Left lobe of liver (tissue), 2 donors: ENCODE measurements at regions not wholly inside any gene's neighbourhood (a gene's known extent, or its start where the extent isn't known, plus 50 kb on each side); places are given as distances from the start of the nearest gene placed in this dataset.
A peak's percentile ranks its signal among the peaks of the same experiment; 100 is the strongest.
"Not testable (repeated sequence)": the region's sequence is repeated elsewhere in the genome, so short reads cannot be mapped to it uniquely, and the experiment has no call there.

Experiments
- ATAC-seq: fragments of 200-7000 bp; cut with Tn5 transposase; one replicate; pipeline ENCODE4 v1.9.1; 2020; ENCODE audit warnings: mild to moderate bottlenecking, moderate library complexity
- DNase-seq: peaks from one replicate; pipeline ENCODE4 v3.0.0-alpha.2; 2020; ENCODE audit warnings: low spot score
- donor health status: DM: no; HTN: no; CAD: no; lungs with moderate emphysema.
- donor health status: DM: no; HTN: yes; CAD: no.

DNA sequence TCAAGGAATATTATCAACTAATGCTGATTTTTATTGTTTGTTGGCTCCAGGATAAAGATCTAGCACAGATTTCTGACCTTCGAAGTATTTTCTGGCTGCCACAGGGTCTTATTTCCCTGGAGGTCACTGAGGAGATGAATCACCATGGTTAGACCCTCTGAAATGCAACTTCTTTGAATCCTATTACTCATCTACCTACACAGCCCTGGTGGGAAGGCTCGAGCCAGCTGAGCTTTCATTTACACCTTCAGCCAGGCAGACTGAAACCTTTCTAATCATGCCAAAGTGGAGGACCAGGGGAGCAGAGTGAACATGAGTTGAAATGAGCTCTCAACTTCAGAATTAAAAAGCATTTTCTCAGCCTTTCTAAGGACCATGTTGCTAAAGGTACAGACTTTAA, 130.5 kb downstream of the SMIM20 start:
- DNase-seq (no peak), ATAC-seq (no peak)

- no peak for ATAC-seq
- DNase-seq: no peak
Measured at GRCh38 chr4:26044983-26045382, 131.0 kb downstream of the SMIM20 start.

- ATAC-seq: no peak
- no peak for DNase-seq
Measured at GRCh38 chr4:26047795-26048194, 133.8 kb downstream of the SMIM20 start.

DNA sequence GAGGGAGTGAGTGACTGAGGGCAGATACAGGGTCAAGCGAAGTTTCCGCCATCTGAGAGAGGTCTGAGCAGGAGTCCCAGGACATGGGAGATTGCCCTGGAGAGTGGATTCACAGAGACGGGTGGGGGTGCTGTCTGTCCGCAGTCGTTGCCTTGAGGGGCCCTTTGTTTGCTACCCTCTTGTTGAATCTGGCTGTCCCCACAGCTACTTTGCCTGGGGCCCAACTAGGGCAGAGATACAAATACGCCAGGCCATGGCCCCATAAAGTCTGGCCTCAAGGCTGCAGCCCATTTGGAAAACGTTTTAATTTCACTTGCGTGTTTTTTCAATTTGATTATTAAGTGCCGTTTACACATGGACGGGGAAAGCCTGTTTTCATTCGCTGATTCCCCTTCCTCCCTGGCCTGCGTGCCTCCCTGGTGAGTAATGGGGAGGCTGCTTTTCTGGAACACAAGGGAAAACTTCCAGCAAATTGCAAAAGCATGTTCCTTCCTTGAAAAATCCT, 134.4 kb downstream of the SMIM20 start:
- ATAC-seq (no peak), DNase-seq (no peak)

- ATAC-seq: no peak
Measured at GRCh38 chr4:26048950-26049349, 134.9 kb downstream of the SMIM20 start.

GRCh38 chr4:26049447-26049846, 135.4 kb downstream of the SMIM20 start:
- ATAC-seq (no peak), DNase-seq (no peak)

More at GRCh38 chr4:26048950-26049349, 134.9 kb downstream of the SMIM20 start:
- DNase-seq: no peak

GRCh38 chr4:26050212-26050643, 136.2 kb downstream of the SMIM20 start:
- no peak for DNase-seq
- peak; percentile 54 for ATAC-seq

DNA sequence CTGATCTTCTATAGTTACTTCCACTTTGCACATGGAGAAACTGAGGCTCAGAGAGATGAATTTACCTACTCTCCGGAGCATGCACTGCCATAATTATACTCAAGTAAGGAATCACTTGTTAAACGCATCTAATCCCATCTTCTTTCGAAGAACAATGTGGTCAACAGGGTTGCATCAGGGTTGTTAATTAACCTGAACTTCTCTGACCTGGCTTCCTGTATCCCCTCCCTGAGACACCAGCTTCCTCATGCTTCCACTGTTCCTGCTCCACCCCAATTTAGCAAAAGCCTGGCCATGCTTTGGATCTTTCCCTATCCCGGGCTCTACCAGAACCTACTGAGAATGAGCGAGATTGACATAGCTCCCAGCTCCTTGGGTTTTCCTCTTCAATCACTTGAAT, 136.7 kb downstream of the SMIM20 start:
- ATAC-seq: no peak
- no peak for DNase-seq

- DNase-seq: no peak
- ATAC-seq: no peak
Measured at GRCh38 chr4:26051240-26051639, 137.2 kb downstream of the SMIM20 start.

DNA sequence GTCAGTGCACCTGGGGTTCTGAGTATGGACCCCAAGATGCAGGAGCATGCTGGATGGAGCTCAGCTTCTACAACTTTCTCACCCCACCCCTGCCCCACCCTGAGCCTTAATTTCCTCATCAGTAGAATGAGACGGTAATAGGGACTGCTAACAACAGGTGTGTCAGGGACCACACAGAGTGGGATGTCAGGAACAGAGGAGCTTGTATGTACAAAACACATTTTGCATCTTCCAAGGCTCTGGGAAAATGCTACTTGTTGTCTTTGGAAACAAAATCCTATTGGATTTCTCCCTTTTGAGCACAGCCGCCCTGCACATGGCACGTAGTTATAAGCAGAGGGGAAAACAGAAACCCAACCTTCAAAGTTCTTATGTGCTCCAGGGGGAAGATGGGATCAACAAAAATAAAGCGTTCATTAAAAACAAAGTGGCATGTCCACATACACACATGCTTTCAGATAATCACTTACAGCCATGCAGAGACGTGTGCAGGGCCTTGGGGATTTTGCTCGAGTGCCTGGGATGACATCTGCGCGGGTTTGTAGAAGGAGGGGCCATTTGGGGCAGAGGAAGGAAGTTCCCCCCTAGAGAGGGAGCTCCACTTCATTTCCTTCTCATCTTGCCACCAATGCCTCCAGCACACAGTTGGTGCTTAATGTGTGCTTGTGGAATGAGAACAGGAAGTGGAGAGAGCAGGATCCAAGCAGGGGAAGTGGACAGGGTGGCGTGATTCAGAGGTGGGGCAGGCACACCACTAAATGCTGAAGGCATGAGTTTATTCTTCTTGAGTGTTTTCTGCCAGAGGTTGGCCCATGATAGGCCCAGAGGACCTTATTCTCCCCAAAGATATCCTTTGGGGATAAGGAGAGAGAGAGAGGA, 138.9 kb downstream of the SMIM20 start:
- no peak for DNase-seq
- no peak for ATAC-seq

GRCh38 chr4:26053761-26054160, 139.7 kb downstream of the SMIM20 start:
- ATAC-seq (peak; percentile 21), DNase-seq (no peak)

DNA sequence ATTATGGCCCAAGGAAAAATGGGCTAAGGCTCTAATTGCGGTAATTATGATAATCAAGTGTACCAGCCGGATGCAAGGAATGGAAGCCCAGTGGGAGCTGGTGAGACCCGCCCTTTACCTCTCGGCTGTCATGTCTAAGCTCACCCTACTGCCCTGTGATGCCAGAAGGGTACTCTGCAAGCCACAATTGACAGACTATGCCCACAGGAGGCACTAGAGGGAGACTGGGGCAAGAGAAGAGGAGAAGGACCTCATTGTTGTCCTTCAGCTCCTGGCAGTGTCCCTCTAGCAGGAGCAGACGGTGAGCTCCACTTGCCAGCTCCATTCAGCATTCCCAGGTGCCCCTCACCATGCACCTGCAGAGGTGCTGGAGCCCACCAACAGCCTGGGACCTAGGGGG, 141.8 kb downstream of the SMIM20 start:
- ATAC-seq (no peak), DNase-seq (no peak)

DNA sequence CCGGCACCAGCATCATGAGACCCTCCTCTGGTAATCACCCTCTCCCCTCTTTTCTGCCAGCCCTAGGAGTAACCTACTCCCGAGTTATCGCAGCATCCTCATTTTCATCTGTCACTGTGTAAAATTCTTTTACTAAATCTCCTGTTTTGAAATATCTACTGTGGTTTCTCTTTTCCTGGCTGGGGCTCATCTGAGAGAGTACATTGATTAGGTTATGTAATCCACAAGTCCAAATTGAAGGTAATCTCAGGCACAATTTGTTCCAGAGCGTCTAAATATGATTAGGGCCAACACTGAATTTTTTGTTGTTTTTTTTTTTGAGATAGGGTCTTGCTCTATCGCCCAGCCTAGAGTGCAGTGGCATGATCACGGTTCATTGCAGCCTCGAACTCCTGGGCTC, 142.4 kb downstream of the SMIM20 start:
- DNase-seq (no peak), ATAC-seq (peak; percentile 75)

DNA sequence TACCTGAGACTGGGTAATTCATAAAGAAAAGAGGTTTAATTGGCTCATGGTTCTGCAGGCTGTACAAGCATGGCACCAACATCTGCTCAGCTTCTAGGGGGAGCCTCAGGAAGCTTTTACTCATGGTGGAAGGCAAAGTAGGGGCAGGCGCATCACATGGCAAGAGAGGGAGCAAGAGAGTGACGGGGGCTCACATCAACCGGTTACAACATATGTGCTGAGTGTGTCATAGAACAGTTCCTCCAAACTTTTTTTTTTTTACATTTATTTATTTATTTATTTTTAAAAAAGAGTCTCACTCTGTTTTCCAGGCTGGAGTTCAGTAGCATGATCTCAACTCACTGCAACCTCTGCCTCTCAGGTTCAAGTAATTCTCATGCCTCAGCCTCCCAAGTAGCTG, 143.8 kb downstream of the SMIM20 start:
- not testable (repeated sequence) for DNase-seq, ATAC-seq

GRCh38 chr4:26058537-26058936, 144.5 kb downstream of the SMIM20 start:
- DNase-seq (peak; percentile 59), ATAC-seq (peak; percentile 83)

GRCh38 chr4:26059391-26060154, 145.6 kb downstream of the SMIM20 start:
- DNase-seq (no peak), ATAC-seq (no peak)

DNA sequence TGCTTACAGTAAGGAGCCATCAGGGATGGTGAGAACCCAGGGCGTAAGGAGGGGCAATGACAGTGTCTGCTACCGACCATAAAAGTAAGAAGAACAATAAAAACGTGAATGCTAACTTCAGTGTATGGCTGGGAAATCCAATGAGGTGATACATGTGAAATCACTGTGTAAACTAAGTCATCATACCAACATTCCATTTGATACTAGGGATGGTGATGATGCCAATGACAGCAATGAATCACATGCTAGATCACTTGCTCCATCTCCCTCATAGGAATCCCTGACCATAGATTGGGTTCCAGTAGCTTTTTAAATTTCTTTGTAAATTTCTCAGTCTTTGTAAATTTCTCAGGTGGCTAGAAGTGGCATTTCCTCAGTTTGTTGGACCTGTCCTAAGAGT, 146.3 kb downstream of the SMIM20 start:
- ATAC-seq (no peak), DNase-seq (no peak)

- DNase-seq: no peak
Measured at GRCh38 chr4:26061248-26061986, 147.4 kb downstream of the SMIM20 start.

DNA sequence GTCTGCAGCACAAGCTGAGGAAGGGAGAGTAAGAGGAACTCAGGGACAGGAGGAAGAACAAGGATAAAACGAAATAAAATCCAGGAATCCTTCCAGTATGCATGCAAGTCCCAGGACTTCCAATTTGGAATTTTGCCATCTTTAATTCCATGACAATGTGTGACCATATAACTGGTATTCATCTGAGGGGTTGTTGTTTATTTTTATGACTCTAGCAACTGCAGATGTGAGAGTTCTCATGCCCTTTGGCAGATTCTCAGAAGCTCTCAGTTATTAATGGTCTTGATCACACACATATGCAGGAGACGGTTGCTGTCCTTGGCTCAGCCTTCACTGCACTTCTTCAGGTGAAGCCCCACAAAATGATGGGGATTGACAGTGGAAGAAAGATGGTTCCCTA, 148.2 kb downstream of the SMIM20 start:
- no peak for ATAC-seq
- no peak for DNase-seq

More at GRCh38 chr4:26061248-26061986, 147.4 kb downstream of the SMIM20 start:
- no peak for ATAC-seq

DNA sequence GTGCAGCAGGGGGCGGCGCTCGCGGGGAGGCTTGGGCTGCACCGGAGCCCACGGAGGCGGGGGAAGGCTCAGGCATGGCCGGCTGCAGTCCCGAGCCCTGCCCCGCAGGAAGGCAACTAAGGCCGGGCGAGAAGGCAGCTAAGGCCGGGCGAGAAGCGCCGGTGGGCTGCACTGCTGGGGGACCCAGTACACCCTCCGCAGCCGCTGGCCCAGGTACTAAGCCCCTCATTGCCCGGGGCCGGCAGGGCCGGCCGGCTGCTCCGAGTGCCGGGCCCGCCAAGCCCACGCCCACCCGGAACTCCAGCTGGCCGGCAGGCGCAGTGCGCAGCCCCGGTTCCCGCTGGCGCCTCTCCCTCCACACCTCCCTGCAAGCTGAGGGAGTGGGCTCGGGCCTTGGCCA, 150.0 kb downstream of the SMIM20 start:
- not testable (repeated sequence) for ATAC-seq, DNase-seq

- ATAC-seq: no peak
- DNase-seq: no peak
Measured at GRCh38 chr4:26065833-26066232, 151.8 kb downstream of the SMIM20 start.
